Prostate gland (tissue), 2 donors: ENCODE measurements at regions not wholly inside any gene's neighbourhood (a gene's known extent, or its start where the extent isn't known, plus 50 kb on each side); places are given as distances from the start of the nearest gene placed in this dataset.

Experiments
- POLR2A ChIP-seq: fragments of 450-650 bp; IDR thresholded peaks from one replicate; pipeline ENCODE4 v1.6.1; 2016; ENCODE audit warnings: antibody characterized with exemption, mild to moderate bottlenecking
- POLR2AphosphoS5 ChIP-seq: sonication (generic); formaldehyde crosslinking; IDR thresholded peaks from one replicate; pipeline ENCODE4 v1.6.1; 2017; ENCODE audit warnings: antibody characterized with exemption
- TF ChIP-seq, protein P1 (sequence below), 4 experiments: fragments of 200-600 bp in 2 of 4; fragments of 450-650 bp in 2 of 4; sonication (generic) in 2 of 4; IDR thresholded peaks; 1 replicate in 3 of 4; 2 replicates in 1 of 4; pipeline ENCODE4 v1.5.1; 2016 to 2019; ENCODE audit warnings: antibody characterized with exemption in 4 of 4, mild to moderate bottlenecking in 2 of 4, moderate library complexity in 2 of 4

DNA sequence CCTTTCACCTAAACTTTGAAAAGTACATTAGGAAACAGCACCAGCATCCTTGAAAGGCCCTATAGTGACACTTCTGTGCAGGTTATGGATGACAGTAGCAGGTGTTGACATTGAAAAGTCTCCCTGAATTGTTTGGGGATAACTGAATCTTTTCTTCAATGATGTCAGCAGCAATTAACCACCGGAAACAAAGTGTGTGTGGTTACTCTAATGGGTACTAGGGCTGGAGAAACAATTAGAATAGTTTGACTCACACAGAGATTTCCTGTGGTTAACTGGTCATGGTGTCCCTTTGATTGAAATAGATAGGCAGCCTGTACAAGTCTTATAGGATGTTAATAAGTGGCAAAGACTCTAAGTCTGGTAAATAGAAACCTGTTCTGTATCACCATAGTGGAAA is 189.1 kb downstream of the TBX18 start:
- TF ChIP-seq, protein P1, sequence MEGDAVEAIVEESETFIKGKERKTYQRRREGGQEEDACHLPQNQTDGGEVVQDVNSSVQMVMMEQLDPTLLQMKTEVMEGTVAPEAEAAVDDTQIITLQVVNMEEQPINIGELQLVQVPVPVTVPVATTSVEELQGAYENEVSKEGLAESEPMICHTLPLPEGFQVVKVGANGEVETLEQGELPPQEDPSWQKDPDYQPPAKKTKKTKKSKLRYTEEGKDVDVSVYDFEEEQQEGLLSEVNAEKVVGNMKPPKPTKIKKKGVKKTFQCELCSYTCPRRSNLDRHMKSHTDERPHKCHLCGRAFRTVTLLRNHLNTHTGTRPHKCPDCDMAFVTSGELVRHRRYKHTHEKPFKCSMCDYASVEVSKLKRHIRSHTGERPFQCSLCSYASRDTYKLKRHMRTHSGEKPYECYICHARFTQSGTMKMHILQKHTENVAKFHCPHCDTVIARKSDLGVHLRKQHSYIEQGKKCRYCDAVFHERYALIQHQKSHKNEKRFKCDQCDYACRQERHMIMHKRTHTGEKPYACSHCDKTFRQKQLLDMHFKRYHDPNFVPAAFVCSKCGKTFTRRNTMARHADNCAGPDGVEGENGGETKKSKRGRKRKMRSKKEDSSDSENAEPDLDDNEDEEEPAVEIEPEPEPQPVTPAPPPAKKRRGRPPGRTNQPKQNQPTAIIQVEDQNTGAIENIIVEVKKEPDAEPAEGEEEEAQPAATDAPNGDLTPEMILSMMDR (IDR thresholded peaks at IDR 0.05), result no peak
- no peak for TF ChIP-seq POLR2A
- TF ChIP-seq POLR2AphosphoS5, result no peak
